GM10248 (cell line): ENCODE measurements at regions not wholly inside any gene's neighbourhood (a gene's known extent, or its start where the extent isn't known, plus 50 kb on each side); places are given as distances from the start of the nearest gene placed in this dataset.

ENCODE experiments used
- CTCF ChIA-PET: fragments of 300-600 bp; sonication (Branson Sonifier 250); formaldehyde crosslinking; extraction: SDS; loops from one replicate; lab custom pipeline; 2021; ENCODE audit warnings: antibody characterized with exemption; lab: Yijun Ruan, JAX
- POLR2A ChIA-PET: fragments of 350-650 bp; sonication (Branson Sonifier 250); formaldehyde crosslinking; extraction: SDS; loops from one replicate; lab custom pipeline; 2020; ENCODE audit warnings: antibody characterized with exemption; lab: Yijun Ruan, JAX
- DNase-seq: peaks from one replicate; pipeline ENCODE4 v3.0.0; 2012; ENCODE audit errors: extremely low spot score
- TF ChIP-seq, protein P1 (sequence below): IDR thresholded peaks from 2 replicates; pipeline ENCODE4 v1.5.1; 2012; ENCODE audit warnings: mild to moderate bottlenecking, low read depth; ENCODE audit errors: extremely low read depth, missing control alignments, control extremely low read depth

DNA sequence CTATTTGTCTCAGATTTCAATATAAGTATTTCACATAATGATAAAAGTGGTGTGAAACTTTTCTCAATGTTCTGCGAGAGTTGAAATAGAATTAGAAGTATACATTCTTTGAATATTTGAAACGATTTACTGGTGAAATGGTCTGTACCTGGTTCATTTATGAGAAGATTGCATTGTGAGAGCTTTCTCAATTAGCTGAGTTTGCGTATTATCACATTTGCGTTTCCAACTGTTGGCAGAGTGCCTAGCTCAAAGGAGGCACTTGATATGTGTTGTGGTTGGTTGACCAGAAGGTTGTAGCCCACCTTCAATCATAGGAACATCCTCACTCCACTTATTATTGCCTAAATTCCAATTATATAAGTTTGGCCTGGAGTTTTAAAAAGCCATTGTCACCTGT is 58.8 kb upstream of the EXOC2 start:
- TF ChIP-seq, protein P1, sequence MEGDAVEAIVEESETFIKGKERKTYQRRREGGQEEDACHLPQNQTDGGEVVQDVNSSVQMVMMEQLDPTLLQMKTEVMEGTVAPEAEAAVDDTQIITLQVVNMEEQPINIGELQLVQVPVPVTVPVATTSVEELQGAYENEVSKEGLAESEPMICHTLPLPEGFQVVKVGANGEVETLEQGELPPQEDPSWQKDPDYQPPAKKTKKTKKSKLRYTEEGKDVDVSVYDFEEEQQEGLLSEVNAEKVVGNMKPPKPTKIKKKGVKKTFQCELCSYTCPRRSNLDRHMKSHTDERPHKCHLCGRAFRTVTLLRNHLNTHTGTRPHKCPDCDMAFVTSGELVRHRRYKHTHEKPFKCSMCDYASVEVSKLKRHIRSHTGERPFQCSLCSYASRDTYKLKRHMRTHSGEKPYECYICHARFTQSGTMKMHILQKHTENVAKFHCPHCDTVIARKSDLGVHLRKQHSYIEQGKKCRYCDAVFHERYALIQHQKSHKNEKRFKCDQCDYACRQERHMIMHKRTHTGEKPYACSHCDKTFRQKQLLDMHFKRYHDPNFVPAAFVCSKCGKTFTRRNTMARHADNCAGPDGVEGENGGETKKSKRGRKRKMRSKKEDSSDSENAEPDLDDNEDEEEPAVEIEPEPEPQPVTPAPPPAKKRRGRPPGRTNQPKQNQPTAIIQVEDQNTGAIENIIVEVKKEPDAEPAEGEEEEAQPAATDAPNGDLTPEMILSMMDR, result no peak
- CTCF ChIA-PET, result no interaction called here
- POLR2A ChIA-PET, result no interaction called here
- DNase-seq, result no peak

DNA sequence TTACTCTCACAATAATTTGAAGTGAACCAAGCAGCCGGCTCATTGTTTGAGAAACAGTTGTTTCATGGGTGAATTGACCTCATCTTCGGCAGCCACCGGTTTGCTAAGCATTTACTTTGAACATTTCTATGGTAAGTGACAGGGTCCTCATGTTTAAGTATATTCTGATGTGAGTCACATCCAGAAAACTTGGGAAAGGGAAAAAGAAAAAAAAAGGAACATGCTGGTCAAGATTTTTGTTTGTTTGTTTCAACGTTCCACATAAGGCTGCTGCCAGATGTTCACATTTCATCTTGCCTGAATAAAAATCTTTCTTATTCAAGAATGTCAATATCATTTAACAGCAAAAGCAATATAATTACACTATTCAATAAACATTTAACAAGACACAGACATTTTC is 55.0 kb upstream of the EXOC2 start:
- TF ChIP-seq, protein P1, result no peak
- ChIA-PET CTCF (no interaction called here), POLR2A (no interaction called here)
- DNase-seq, result no peak

- TF ChIP-seq, protein P1, result no peak
- ChIA-PET POLR2A (no interaction called here), CTCF (no interaction called here)
- DNase-seq, result no peak
Measured at GRCh38 chr6:747028-747427, 54.1 kb upstream of the EXOC2 start.

DNA sequence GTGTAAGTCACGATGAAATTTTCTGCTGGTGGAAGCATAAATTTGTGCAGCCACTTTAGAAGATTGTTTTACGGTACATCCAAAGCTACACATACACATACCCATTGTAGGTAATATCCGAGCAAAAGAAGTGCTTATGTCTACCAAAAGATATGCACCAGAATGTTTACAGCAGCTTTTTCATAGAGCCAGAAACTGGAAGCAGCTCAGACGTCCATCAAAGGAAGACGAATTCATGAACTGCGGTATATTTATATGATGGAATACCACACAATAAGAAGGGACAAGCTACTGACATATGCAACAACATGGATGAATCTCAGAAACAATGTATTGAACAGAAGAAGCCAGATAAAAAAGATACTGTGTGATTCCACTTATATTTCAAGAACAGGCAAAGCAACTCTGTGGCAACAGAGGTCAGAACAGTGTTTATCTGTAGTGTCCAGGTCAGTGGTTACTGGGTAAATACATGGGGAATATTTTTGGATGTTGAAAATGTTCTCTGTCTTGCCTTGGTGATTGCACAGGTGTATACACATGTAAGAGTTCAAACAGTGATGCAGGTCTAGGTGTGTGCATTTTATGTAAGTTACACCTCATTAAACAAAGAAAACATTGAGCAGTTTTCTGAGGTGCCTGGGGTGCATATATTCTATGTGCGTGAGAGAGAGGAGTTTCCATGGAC is 51.9 kb upstream of the EXOC2 start:
- ChIA-PET CTCF (interaction anchor here (1.1 to 1.7 kb wide), 2 partner anchors 10 to 21 kb away, joined by 3 to 4 read pairs; no protein-coding TSS in a partner anchor), POLR2A (no interaction called here)
- TF ChIP-seq, protein P1, result no peak
- no peak for DNase-seq

DNA sequence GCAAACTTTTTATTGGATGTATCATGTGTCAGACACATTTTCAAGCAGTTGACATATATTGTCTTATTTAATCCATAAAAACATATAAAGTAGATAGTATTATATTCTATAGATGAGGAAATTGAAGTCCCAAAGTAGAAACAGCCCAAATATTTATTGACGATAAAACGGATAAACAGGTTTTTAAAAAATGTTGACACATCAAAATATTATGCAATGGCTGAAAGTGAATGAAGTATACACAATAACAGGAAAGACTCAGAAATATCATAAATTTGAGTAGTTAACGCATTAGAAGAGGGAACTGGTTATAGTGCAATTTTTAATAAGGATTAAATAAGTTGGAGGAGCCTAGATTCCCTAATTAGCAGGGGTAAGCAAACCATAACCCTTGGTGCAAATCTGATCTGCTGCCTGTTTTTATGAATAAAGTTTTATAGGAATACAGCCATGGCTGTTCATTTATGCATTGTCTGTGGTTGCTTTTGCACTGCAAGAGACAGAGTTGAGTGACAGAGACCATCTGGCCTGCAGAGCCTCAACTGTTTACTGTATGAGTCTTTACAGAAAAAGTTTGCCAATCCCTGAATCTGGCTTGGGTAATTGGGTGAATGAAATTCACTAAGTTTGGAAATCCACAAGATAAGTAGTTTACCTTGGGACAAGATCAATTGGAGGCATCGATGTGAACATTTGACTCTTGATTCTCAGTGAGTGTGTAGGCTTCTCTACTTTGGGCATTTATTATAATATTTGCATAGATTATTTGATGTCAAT is 50.6 kb upstream of the EXOC2 start:
- ChIA-PET POLR2A (no interaction called here), CTCF (no interaction called here)
- no peak for DNase-seq

More for the DNA sequence above, 50.6 kb upstream of the EXOC2 start:
- TF ChIP-seq, protein P1, result no peak
